T1000 (cell line): ENCODE measurements at regions not wholly inside any gene's neighbourhood (a gene's known extent, or its start where the extent isn't known, plus 50 kb on each side); places are given as distances from the start of the nearest gene placed in this dataset.
A peak's percentile ranks its signal among the peaks of the same experiment; 100 is the strongest.

Experiments used
- DNase-seq: peaks from one replicate; lab custom pipeline; 2025; ENCODE audit warnings: mixed read lengths; lab: John Stamatoyannopoulos, UW

DNA sequence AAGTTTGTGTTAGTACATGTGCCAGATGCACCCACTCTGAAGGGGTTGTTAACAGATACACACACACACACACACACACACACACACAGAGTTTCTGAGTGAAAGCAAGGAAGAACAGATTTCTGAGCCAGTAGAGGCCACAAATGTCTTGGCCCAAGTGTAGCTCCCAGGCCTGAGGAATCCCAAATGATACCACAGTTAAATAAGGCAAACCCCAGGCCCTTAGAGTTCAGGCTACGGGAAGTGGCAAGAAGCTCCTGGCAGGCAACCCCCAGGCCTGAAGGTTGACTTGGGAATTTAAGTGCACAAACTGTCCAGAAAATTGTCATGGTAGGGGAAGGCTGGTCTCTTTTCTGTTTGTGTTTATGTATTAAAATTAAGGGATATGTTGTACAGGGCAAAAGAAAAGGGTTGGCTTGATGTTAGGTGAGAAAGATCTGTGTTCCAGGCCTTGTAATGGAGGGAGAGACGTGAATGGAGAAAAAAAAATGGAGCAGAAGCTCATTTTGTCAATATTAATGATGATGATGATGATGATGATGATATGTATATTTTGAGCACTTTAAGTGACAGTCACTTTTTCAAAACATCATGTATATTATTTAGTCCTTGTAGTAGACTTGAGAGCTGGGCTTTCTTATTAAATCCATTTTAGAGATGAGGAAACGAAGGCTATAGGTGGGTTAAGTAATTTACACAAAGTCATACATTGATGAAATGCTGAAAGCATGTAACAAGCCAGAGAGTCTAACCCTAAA, 317.0 kb upstream of the JAG1 start:
- DNase-seq = no peak

DNA sequence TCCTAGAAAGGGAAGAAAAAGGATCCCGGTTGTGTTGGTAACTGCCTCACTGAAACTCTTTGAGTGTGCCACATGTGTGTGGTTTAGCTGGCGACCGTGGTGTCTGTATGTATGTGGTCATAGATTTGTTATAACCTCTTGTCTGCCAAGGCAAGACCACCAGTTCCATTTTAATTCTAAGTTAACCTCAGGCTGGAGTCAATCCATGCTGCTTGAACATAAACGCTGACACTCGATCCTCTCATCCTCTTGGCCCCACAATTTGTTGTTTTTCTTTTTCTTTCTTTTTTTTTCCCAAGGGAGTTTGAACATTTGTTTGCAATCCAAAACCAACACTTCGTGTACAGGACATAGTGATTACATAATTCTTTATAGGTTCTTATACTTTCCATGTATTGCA, 318.9 kb upstream of the JAG1 start:
- DNase-seq = no peak

DNA sequence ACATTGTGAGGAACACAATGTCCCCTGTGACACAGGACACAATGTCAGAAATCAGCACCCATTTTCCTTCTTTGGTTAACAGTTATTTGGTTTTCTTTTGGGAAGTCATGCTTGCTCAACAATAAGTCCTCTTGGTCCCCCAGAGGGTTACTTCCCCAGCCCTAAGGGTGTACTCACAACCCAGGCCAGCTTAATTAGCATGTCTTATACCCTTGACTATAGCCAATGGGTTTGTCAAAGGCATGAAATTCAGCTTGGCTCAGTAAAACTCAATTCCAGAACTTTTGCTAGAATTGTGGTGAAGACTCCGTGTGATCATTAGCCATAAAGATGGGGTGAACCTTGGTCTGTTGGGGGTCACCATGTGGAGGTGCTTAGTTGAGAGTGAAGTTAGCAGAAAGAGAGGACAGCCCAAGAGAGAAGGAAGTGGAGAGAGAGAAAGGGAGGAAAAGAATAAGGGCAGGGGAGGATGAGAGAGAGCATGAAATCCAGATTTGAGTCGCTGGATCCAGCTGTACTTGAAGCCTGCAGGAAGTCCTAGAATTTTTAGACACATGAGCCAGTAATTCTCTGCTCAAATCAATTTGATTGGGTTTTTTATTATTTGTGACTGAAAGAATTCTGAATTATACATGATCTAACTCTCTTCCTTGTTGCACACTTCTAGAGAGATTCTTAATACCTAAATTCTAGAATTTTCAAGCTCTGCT, 321.3 kb upstream of the JAG1 start:
- no peak for DNase-seq

DNA sequence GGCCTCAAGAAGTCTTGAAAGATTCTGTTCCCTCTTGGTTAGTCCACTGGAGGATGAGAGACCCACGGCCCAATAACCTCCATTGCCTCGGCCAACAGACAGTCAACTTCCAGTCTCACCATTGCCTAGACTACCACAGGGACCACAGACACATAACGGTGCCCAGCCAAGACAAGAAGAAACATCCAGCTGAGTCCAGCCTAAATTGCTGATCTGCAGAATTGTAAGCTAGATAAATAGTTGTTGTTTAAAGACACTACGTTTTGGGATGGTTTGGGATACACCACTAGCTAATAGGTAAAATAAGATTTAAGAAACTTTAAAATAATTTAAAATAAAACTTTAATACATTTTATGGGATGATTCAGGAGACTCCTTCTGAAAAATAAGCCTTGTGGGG, 324.7 kb upstream of the JAG1 start:
- DNase-seq = no peak

DNA sequence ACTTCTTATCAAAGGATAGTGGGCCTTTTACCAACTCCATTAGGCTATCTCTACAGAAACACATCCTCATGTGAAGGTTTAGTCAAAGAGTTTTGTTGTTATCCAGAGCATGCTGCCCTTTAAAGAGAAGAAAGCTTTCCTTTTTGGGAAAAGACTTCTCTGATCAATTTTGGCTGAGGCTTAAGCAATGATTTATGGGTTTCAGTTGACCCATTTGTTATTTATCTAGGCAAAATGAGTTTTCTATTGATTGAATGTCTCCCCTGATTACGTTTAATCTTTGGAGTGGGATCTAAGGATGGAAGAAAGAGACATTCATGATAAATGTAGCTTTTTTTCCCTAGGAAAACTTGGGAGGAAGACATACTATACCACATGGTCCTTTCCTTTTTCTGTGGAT, 326.6 kb upstream of the JAG1 start:
- no peak for DNase-seq

DNA sequence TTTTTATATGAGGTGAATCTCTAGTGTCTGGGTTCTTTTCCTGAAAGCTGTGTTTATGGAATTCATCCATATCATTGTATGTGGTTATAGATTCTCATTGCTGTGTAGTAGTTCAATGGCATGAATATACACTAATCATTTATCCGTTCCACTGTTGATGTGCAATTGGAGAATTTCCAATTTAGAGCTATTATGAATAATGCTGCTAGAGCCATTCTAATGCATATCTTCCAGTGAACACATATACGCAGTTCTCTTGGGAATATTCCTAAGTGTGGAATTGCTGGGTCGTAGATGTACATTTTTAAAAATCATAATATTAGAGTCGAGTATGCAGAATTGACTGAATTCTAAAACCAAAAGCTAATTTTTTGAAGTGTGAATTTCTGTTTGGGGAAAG, 327.5 kb upstream of the JAG1 start:
- no peak for DNase-seq

DNA sequence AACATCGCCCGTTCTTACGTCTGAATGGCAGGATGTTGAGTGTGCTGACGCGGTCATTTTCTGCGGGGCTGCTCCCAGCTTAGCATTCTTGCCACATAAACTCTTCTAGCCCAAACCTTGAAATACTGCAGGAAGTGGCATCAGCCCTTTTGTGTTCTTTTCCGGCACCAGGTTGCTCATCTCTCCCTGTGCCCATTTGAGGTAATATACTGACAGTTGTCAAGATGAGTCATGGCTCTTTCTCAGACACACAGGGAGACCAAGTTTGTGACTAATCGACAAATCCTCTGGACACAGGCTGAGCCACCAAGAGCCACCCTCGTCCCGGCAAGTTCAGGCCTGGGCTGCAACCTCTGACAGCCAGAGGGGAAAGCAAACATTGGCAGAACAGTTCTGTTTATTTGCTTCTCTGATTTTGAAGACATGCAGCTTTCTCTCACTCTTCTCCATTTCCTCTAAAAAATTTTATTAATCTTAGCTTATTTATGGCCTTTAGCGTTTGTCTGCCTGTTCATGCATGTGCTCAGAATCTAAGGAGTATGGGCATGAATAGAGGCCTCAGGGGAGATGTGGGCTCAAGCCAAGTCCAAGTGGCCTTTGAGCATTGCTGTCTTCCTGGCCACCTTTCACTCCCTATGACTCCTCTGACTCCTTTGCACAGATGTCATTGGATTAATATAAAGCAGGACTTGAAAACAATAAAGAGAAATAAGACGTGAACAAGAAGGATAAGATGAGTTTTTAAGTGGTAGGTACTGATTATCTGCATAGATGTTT, 328.2 kb upstream of the JAG1 start:
- peak; percentile 55 for DNase-seq

DNA sequence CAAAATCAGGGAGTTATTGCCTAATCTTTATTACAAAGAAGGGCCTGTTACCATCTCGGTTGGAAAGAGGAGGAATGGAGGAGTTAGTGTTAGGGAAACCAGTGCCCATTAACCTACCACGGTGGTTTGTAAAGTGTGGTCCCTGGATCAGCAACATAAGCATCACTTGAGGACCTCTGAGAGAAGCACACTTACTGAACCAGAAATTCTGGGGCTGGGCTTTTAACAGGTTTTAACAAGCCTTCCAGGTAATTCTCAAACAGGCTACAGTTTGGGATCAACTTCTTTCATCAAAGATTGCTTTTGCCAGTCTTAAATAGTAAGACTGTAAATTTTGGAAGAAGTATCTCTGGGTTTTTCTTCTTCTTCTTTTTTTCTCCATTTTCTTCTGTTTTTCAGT, 329.5 kb upstream of the JAG1 start:
- DNase-seq = no peak

DNA sequence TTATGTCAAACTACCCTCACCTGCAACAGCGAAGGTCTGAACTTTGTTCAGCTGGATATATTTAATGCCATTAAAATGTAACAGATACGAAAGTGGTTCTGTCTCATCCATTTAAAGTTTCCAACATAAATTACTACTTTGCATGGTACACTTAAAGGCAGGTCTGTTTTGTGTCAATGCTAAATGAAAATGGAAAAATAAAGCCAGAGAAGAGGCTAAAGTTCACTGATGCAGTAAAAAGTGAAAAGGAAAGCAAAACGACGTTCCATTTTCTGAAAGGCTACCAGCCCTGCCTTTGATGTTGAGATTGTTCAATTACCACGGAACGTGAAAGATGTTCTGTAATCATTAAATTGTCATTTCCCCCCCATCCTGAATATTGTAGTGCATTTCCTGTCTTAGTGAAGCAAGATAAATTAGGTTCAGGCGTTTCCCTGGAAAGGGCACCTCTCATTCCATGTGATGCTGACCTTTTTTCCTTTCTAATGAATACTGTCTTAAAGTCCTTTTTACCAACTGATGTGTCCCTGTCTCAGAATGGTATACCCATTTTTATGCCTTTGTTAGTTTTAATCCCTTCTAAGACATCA, 334.7 kb upstream of the JAG1 start:
- no peak for DNase-seq

DNA sequence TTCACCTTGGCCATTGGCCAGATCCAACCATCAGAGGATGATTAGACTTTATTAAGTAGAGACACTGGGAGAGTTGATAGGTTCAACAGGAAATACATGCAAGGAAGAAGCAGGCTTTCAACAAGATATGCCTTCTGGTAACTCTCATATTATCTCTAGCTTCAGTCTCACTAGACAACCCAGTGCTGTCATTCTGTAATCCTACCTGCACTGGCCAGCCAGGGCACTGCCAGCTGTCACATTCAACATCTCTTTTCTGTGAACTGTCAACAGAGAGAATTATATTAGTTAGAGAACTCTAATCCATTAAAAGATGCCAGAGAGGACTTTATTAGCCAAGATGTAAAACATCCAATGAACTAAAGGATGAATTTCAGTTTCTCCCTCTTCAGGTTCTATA, 337.9 kb upstream of the JAG1 start:
- DNase-seq = no peak

DNA sequence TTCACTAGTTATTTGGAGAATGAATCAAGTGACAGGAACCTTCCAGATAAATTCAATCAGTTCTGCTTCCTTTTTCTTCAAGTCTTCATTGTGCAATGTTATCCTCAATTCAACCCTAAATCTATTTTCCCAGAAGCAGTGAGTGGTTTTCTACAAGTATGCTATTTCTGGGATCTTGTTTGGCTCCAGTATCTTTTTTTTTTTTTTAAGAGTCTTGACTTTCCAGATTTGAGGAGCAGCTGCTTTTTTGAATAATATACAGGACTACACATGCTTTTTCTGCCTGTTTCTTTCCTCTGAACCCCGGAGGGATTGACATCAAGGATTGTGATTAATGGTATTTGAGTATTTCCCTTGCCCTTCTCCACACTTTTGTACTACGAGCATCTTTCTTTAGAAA, 339.2 kb upstream of the JAG1 start:
- no peak for DNase-seq

DNA sequence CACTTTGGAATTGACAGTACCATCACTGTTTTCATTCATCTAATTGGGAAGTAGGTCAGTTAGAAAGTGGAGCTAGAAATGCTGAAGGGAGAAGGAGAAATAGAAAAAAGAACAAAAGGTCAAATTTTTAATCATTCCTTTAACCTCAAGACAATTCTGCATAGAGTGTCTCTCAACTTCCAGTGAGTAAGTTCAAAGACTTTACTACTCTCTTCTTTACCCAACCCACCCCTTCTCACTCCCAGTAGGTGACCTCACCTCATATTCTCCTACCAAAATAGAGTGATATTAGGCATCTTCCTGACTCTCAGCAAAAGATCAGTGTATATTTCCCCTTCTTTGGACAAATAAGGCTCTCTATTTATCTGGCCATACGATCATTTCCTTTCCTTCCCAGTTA, 340.0 kb upstream of the JAG1 start:
- no peak for DNase-seq

DNA sequence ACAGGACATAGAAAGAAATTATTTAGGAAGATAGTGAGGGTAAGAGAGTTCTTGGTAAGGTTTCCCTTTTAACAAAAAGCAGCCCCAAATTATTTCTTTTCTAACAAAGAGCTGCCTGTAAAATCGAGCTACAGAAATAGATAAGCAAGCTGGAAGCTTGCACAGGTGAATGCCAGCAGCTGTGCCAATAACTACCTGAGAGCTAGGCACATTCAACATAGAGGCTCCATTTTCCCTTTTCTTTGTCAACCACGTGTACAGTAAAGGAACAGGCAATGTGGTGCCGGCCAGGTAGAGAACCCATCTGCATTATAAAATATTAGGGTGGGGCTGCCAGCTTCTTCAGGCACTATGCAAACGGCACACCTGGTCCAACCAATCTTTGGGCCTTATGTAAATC, 341.6 kb upstream of the JAG1 start:
- no peak for DNase-seq

DNA sequence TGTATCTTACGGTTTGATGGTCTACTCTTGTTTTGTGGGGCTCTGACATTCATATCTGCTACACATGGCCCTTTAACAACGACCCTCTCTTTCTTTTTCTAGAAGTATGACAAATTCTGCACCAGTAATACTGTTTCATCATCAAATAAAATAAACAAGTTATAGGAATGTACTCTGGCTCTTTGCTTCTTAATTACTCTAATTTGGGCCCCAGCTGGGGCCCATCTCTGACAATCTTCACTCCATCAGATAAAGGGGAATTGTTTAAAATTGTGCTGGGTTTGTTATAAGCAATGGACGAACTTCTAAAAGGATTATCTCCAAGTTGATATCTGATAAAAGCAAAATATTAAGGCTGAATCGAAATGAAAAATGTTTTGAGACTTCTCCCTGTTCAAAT, 343.6 kb upstream of the JAG1 start:
- no peak for DNase-seq

DNA sequence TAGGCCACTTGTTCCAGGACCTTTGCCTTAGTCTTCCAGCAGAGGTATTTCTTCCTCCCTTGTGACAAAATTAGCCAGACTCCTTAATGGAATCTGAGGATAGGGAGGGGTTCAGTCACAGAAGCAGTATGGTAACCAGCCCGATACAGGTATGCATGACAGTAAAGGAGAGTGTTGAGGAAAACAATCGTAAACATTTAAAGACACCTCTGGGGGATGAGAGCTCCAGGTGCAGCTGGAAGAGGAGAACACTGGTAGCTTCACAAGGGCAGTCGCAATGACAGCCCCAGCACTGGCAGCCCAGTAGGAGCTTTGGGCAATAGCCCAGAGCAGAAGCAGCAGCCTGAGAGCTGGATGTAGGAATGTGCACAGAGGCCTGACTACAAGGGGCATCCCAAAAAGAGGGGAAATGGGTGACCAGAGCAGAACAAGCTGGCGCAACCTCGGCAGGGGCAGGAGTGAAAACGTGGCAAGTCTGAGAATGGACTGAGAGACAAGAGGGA, 344.9 kb upstream of the JAG1 start:
- no peak for DNase-seq

DNA sequence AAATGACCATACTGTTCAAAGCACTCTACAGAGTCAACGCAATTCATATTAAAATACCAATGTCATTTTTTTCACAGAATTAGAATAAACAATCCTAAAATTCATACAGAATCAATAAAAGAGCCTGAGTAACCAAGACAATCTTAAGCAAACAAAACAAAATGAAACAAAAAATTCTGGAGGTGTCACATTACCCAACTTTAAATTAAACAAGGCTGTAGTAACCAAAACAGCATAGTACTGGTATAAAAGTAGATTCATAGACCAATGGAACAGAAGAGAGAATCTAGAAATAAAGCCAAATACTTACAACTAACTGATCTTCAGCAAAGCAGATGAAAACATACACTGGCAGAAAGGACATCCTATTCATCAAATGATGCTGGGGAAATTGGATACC, 346.9 kb upstream of the JAG1 start:
- DNase-seq = no peak

DNA sequence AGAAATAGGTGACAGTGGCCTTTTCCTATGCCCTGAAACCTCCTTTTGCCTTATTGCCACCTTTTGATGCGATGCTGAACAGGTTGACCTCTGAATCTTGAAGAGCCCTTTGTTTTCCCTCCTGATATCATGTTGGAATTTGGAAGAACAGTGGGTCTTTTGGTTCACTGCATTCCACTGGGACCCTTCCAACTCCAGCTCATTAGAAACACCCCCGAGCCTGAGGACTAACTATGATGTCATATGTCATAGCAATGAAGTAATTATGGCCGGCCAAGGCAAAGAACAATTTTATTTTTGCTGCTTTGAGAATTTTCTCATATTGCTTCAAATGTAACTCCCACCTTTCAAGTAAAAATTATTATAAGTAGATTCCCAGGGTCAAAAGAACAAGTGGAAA, 353.4 kb upstream of the JAG1 start:
- no peak for DNase-seq

DNA sequence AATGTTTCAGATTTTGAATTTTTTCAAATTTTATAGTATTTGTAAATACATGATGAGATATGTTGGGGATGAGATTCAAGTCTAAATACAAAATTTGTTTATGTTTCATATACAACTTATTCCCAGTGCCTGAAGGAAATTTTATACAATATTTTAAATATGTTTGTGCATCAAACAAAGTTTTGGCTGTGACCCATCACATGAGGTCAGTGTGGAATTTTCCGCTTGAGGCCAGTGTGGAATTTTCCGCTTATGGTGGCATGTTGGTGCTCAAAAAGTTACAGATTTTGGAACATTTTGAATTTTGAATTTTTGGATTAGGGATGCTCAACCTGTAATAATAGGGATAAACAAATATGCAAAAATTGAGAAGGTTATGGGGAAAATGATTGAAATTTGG, 356.6 kb upstream of the JAG1 start:
- no peak for DNase-seq

DNA sequence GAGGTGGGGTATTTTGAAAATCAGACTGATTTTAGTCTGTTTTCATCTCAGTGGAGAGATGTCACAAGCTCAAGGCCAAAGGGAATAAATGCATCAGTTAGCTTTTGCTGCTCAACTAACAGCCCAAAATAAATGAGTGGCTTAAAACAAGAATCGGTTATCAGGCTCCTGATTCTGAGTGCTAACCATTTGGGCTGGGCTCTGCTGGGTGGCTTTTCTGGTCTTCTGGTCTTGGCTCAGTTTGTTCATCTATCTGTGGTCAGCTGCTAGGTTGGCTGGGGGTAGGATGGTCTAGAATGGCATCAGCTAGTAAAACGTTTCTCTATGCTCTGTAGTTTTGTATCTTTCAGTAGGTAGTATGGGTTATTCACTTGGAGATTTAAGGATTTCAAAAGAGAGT, 357.5 kb upstream of the JAG1 start:
- DNase-seq = no peak

DNA sequence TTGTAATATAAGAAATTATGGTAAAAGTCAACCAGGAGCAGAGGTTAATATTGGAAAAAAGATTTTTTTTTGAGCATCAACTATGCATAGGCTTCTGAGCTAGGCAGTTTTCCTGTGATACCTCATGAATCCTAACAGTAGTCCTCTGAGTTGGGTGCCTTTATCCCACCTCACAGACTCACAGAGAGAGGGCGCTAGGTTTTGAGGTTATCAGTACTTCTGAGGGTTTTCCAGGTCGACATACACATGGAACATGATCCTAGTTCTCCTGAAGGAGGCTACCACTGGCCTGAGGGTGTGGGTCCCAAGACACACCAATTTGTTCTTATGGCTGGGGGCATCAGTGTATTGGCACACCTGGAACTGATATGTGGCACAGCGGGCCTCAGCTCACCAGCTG, 358.8 kb upstream of the JAG1 start:
- DNase-seq = no peak

DNA sequence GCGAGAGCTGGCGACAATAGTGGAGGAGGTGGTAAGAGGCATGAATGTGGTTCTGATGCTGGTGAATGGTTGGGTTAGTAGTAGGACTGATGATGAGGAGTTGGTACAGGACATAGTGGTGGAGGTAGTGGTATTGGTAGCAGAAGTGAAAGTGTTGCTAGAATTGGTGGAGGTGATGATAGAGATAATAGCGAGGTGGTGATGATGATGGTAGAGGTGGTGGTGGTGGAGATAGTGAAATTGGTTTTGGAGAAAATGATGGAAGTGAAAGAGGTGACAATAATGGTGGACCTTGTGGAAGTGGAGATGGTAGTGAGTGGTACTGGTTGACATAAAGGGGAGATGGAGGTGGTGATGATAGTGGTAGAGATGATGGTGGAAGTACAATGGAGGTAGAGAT, 360.2 kb upstream of the JAG1 start:
- DNase-seq = no peak

DNA sequence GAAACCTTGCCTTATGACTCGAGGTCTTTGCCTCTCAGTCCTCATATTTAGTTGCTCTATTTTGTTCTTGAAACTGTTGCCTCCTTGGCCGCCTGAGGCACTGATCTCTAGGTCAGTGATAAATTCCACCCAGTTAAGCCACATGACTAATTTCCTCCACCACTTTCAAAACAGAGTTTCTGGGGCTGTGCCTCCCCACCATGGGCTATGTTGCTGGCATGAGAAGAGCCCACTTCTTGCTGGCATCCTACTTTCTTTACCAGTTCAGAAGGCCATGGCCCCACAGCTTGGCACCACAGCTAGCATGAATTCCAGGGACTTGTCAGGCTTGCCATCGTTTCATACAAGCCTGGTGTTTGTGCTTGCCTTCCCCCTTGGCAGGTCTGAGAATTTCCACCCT, 361.4 kb upstream of the JAG1 start:
- DNase-seq = no peak

DNA sequence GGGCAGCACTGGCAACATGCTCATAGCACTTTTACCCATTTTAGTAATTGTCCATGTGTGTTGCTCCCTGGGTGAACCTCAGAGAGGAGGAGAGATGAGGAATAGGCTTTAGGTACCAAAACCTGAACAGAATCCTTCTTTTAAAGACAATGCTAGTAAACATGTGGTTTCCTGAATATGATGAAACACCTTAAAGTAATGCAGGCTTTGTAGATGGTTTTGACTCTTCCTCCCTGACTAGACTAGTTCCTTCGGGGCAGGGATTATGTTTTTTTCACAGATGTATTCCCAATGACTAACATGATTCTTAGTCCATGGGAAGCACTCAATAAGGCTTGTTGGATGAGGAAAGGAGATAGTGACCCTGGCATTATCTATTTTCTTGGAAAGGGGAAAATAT, 367.6 kb upstream of the JAG1 start:
- no peak for DNase-seq
